HepG2 (cell line): ENCODE measurements at regions not wholly inside any gene's neighbourhood (a gene's known extent, or its start where the extent isn't known, plus 50 kb on each side); places are given as distances from the start of the nearest gene placed in this dataset.

Source experiments
- ARNT ChIP-seq: fragments of 450-650 bp; IDR thresholded peaks from 2 replicates; pipeline ENCODE4 v1.6.1; 2017
- ISX ChIP-seq: sonication (generic); formaldehyde crosslinking; conservative IDR thresholded peaks from 2 replicates; pipeline ENCODE4 v1.5.0; 2020; ENCODE audit warnings: missing genetic modification reagents
- KAT8 ChIP-seq: IDR thresholded peaks from 2 replicates; pipeline ENCODE4 v1.6.1; 2016; ENCODE audit warnings: missing genetic modification reagents, missing compliant biosample characterization
- KLF16 ChIP-seq, 2 experiments: sonication (generic) in 1 of 2; formaldehyde crosslinking in 1 of 2; IDR thresholded peaks; 2 replicates each; pipeline versions ENCODE4 v1.6.1 to v1.8.0; 2016 to 2023; ENCODE audit warnings: missing genetic modification reagents in 2 of 2, missing compliant biosample characterization in 1 of 2
- PRPF4 ChIP-seq: fragments of 200-400 bp; formaldehyde crosslinking; IDR thresholded peaks from 2 replicates; pipeline ENCODE4 v1.6.1; 2016; ENCODE audit warnings: low read length, low read depth; ENCODE audit not compliant: poor library complexity, severe bottlenecking
- TBX3 ChIP-seq: fragments of 450-650 bp; IDR thresholded peaks from 2 replicates; pipeline ENCODE4 v1.6.1; 2017; ENCODE audit warnings: antibody characterized with exemption, mild to moderate bottlenecking, inconsistent platforms, borderline replicate concordance
- U2AF1 ChIP-seq: fragments of 200-400 bp; formaldehyde crosslinking; optimal IDR thresholded peaks from 2 replicates; pipeline ENCODE3; 2017; ENCODE audit warnings: mild to moderate bottlenecking, low read depth, low read length
- ZBTB20 ChIP-seq: sonication (generic); formaldehyde crosslinking; IDR thresholded peaks from 2 replicates; pipeline ENCODE4 v1.8.1; 2023; ENCODE audit warnings: missing genetic modification reagents, low read depth, mild to moderate bottlenecking, borderline replicate concordance
- ZNF557 ChIP-seq: sonication (generic); formaldehyde crosslinking; IDR thresholded peaks from 2 replicates; pipeline ENCODE4 v1.4.0; 2020; ENCODE audit warnings: missing genetic modification reagents
- ZNF710 ChIP-seq: sonication (generic); formaldehyde crosslinking; IDR thresholded peaks from 2 replicates; pipeline ENCODE4 v1.5.0; 2020; ENCODE audit warnings: mild to moderate bottlenecking, missing genetic modification reagents, borderline replicate concordance
- ZSCAN20 ChIP-seq: sonication (generic); formaldehyde crosslinking; IDR thresholded peaks from 2 replicates; pipeline ENCODE4 v1.4.0; 2020; ENCODE audit warnings: missing genetic modification reagents, mild to moderate bottlenecking, borderline replicate concordance
- TF ChIP-seq, protein P1 (sequence below): sonication (generic); formaldehyde crosslinking; IDR thresholded peaks from 2 replicates; pipeline ENCODE4 v1.4.0; 2020; ENCODE audit warnings: missing genetic modification reagents
- TF ChIP-seq, protein P2 (sequence below): sonication (generic); formaldehyde crosslinking; IDR thresholded peaks from 2 replicates; pipeline ENCODE4 v1.5.1; 2020; ENCODE audit warnings: mild to moderate bottlenecking, missing genetic modification reagents, moderate library complexity

DNA sequence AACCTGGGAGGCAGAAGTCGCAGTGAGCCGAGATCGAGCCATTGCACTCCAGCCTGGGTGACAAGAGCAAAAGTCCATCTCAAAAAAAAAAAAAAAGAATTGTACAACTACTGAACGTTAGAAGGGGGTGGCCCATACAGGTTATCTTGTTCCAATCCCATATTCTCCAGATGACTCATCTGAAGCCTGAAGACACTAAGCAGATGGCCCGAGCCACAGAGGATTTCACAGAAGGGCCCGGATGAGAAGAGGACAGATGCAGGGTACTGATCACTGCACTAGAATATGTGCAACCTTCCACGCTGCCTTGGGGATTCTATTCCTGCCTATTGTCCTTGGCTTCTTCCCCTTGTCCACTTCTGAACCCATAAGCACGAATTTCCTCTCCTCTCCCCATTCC is 70.9 kb upstream of the UBASH3B start (continued):
- TF ChIP-seq ZNF710 (no peak), U2AF1 (no peak), ZSCAN20 (CRISPR knock-in tag) (no peak), ISX (CRISPR knock-in tag) (no peak), KLF16 (CRISPR knock-in tag; IDR thresholded peaks at IDR 0.05) (no peak), KAT8 (CRISPR knock-in tag) (no peak), PRPF4 (no peak), ZNF557 (no peak), TBX3 (no peak), ZBTB20 (CRISPR knock-in tag) (no peak), ARNT (no peak)
- TF ChIP-seq, protein P1, sequence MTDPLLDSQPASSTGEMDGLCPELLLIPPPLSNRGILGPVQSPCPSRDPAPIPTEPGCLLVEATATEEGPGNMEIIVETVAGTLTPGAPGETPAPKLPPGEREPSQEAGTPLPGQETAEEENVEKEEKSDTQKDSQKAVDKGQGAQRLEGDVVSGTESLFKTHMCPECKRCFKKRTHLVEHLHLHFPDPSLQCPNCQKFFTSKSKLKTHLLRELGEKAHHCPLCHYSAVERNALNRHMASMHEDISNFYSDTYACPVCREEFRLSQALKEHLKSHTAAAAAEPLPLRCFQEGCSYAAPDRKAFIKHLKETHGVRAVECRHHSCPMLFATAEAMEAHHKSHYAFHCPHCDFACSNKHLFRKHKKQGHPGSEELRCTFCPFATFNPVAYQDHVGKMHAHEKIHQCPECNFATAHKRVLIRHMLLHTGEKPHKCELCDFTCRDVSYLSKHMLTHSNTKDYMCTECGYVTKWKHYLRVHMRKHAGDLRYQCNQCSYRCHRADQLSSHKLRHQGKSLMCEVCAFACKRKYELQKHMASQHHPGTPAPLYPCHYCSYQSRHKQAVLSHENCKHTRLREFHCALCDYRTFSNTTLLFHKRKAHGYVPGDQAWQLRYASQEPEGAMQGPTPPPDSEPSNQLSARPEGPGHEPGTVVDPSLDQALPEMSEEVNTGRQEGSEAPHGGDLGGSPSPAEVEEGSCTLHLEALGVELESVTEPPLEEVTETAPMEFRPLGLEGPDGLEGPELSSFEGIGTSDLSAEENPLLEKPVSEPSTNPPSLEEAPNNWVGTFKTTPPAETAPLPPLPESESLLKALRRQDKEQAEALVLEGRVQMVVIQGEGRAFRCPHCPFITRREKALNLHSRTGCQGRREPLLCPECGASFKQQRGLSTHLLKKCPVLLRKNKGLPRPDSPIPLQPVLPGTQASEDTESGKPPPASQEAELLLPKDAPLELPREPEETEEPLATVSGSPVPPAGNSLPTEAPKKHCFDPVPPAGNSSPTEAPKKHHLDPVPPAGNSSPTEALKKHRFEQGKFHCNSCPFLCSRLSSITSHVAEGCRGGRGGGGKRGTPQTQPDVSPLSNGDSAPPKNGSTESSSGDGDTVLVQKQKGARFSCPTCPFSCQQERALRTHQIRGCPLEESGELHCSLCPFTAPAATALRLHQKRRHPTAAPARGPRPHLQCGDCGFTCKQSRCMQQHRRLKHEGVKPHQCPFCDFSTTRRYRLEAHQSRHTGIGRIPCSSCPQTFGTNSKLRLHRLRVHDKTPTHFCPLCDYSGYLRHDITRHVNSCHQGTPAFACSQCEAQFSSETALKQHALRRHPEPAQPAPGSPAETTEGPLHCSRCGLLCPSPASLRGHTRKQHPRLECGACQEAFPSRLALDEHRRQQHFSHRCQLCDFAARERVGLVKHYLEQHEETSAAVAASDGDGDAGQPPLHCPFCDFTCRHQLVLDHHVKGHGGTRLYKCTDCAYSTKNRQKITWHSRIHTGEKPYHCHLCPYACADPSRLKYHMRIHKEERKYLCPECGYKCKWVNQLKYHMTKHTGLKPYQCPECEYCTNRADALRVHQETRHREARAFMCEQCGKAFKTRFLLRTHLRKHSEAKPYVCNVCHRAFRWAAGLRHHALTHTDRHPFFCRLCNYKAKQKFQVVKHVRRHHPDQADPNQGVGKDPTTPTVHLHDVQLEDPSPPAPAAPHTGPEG (CRISPR knock-in tag), result no peak
- TF ChIP-seq, protein P2, sequence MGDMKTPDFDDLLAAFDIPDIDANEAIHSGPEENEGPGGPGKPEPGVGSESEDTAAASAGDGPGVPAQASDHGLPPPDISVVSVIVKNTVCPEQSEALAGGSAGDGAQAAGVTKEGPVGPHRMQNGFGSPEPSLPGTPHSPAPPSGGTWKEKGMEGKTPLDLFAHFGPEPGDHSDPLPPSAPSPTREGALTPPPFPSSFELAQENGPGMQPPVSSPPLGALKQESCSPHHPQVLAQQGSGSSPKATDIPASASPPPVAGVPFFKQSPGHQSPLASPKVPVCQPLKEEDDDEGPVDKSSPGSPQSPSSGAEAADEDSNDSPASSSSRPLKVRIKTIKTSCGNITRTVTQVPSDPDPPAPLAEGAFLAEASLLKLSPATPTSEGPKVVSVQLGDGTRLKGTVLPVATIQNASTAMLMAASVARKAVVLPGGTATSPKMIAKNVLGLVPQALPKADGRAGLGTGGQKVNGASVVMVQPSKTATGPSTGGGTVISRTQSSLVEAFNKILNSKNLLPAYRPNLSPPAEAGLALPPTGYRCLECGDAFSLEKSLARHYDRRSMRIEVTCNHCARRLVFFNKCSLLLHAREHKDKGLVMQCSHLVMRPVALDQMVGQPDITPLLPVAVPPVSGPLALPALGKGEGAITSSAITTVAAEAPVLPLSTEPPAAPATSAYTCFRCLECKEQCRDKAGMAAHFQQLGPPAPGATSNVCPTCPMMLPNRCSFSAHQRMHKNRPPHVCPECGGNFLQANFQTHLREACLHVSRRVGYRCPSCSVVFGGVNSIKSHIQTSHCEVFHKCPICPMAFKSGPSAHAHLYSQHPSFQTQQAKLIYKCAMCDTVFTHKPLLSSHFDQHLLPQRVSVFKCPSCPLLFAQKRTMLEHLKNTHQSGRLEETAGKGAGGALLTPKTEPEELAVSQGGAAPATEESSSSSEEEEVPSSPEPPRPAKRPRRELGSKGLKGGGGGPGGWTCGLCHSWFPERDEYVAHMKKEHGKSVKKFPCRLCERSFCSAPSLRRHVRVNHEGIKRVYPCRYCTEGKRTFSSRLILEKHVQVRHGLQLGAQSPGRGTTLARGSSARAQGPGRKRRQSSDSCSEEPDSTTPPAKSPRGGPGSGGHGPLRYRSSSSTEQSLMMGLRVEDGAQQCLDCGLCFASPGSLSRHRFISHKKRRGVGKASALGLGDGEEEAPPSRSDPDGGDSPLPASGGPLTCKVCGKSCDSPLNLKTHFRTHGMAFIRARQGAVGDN (CRISPR knock-in tag), result no peak
